ENCODE measurements at regions not wholly inside any gene's neighbourhood (a gene's known extent, or its start where the extent isn't known, plus 50 kb on each side); places are given as distances from the start of the nearest gene placed in this dataset.

DNA sequence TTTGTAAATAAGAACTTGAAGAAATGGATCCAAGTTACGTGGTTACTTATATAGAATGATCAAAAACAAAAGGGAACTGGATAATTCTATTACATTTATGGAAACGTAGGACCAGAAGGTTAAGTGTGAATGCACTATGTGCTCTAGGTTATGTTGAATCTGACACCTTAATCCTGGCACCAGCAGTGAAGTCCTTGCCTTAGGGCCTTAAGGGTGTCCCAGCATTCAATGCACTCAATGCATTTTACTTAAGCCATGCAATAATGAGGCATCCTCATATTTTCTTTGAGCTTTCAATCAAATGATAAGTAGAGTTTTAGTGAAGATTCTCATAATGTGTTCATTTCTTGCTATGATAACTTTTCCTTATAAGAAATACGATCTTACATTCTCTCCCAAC is 178.3 kb upstream of the AGR3 start:
- TF ChIP-seq, protein P1, sequence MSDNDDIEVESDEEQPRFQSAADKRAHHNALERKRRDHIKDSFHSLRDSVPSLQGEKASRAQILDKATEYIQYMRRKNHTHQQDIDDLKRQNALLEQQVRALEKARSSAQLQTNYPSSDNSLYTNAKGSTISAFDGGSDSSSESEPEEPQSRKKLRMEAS (IDR thresholded peaks at IDR 0.05), result no peak
- TF ChIP-seq TEAD4 (IDR thresholded peaks at IDR 0.05) (no peak), NFIC (IDR thresholded peaks at IDR 0.05) (no peak), ZBTB7A (IDR thresholded peaks at IDR 0.05; ENCODE audit: low read depth) (no peak), TAF1 (IDR thresholded peaks at IDR 0.05; ENCODE audit: low read depth) (no peak), CREB1 (IDR thresholded peaks at IDR 0.05; ENCODE audit: low read depth) (no peak), EP300 (IDR thresholded peaks at IDR 0.05; ENCODE audit: borderline replicate concordance) (no peak), RAD21 (IDR thresholded peaks at IDR 0.05; ENCODE audit: low read depth) (no peak), EGR1 (IDR thresholded peaks at IDR 0.05) (no peak), CEBPB (IDR thresholded peaks at IDR 0.05) (no peak), YY1 (IDR thresholded peaks at IDR 0.05; ENCODE audit: low read depth) (no peak), TCF12 (IDR thresholded peaks at IDR 0.05; ENCODE audit: low read depth) (no peak), FOXM1 (IDR thresholded peaks at IDR 0.05; ENCODE audit: borderline replicate concordance, low read depth) (no peak)
- TF ChIP-seq, protein P2, sequence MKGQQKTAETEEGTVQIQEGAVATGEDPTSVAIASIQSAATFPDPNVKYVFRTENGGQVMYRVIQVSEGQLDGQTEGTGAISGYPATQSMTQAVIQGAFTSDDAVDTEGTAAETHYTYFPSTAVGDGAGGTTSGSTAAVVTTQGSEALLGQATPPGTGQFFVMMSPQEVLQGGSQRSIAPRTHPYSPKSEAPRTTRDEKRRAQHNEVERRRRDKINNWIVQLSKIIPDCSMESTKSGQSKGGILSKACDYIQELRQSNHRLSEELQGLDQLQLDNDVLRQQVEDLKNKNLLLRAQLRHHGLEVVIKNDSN (IDR thresholded peaks at IDR 0.05), result no peak
- TF ChIP-seq, protein P3, sequence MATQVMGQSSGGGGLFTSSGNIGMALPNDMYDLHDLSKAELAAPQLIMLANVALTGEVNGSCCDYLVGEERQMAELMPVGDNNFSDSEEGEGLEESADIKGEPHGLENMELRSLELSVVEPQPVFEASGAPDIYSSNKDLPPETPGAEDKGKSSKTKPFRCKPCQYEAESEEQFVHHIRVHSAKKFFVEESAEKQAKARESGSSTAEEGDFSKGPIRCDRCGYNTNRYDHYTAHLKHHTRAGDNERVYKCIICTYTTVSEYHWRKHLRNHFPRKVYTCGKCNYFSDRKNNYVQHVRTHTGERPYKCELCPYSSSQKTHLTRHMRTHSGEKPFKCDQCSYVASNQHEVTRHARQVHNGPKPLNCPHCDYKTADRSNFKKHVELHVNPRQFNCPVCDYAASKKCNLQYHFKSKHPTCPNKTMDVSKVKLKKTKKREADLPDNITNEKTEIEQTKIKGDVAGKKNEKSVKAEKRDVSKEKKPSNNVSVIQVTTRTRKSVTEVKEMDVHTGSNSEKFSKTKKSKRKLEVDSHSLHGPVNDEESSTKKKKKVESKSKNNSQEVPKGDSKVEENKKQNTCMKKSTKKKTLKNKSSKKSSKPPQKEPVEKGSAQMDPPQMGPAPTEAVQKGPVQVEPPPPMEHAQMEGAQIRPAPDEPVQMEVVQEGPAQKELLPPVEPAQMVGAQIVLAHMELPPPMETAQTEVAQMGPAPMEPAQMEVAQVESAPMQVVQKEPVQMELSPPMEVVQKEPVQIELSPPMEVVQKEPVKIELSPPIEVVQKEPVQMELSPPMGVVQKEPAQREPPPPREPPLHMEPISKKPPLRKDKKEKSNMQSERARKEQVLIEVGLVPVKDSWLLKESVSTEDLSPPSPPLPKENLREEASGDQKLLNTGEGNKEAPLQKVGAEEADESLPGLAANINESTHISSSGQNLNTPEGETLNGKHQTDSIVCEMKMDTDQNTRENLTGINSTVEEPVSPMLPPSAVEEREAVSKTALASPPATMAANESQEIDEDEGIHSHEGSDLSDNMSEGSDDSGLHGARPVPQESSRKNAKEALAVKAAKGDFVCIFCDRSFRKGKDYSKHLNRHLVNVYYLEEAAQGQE (IDR thresholded peaks at IDR 0.05; ENCODE audit: low read depth), result no peak

DNA sequence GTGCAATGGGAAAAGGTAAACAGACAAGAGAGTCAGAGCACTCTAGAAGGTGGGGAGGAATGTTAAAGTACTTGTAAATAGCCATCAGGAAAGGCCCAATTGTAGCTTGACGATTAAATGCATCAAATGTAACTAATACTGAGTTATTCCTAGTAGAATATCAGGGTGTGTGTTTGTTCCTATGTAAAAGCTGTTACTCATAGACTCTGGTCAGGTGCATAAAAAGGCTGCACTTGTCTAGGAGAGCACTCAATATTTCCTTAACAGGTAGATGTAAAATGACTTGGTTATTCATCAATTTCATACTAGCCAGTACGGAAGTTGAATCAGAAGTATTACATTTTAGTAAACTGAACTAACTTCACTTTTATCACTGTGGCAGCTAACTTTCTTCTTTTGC is 179.7 kb upstream of the AGR3 start:
- TF ChIP-seq FOXM1 (IDR thresholded peaks at IDR 0.05; ENCODE audit: borderline replicate concordance, low read depth), result no peak
- no peak for TF ChIP-seq ZBTB7A (IDR thresholded peaks at IDR 0.05; ENCODE audit: low read depth)
- no peak for TF ChIP-seq YY1 (IDR thresholded peaks at IDR 0.05; ENCODE audit: low read depth)
- TF ChIP-seq, protein P3 (IDR thresholded peaks at IDR 0.05; ENCODE audit: low read depth), result no peak

DNA sequence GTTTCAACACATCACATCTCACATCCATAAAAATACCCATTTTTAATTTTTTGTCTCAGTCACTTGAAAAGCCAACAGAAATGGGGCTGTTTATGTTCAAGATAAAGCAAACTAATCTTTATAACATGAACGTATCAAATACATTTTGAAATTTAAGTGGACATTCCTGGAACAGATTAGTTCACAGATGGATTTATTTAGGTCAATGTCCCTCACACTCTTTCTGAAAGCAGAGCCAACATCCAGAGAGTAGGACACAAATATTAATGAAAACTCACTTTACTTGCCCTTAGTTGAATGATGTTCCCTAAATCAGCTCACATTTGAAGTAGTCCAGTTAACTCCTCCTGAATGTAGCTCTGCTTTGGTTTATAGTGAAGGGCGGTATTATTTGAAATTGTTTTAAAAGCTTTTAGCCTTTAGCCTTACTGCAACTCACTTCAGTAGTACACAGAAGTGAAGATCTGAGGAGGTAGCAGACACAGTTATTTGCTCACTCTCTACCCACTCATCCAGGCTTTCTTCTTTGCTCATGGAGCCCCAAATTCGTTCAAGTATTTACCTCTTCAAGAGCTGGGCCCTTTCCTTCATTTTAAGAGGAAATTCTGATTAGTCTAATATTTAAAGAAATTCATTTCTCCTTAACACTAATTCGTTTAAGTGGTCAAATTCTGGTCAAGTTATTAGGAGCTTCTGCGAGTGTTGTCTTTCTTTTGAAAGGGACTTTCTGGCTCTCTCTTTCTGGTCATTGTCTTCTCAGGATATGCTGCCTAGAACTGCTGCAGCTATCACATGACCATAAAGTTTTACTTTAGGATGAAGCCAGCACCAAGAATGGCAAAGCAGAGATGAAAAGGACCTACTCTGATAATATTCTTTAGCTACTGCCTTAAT is 180.6 kb upstream of the AGR3 start:
- TF ChIP-seq YY1 (IDR thresholded peaks at IDR 0.05; ENCODE audit: low read depth), result no peak
- no peak for TF ChIP-seq FOXM1 (IDR thresholded peaks at IDR 0.05; ENCODE audit: borderline replicate concordance, low read depth)
- no peak for TF ChIP-seq TEAD4 (IDR thresholded peaks at IDR 0.05)
- no peak for TF ChIP-seq CEBPB (IDR thresholded peaks at IDR 0.05)
- TF ChIP-seq, protein P1 (IDR thresholded peaks at IDR 0.05), result no peak
- TF ChIP-seq EP300 (IDR thresholded peaks at IDR 0.05; ENCODE audit: borderline replicate concordance), result no peak
- TF ChIP-seq, protein P2 (IDR thresholded peaks at IDR 0.05), result no peak

DNA sequence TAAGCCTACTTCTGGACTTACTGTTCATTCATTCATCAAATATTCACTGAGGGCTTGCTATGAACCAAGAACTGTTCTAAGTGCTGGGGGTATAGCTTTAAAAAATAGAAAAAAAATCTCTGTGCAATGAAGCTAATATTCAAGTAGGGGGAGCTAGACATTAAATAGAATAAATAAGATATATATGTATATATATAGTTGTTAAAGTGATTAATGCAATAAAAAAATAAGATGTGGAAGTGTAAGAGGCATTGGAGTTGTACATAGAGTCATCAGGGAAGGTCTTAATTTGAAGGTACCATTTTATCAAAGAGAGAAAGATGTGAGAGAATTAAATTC is 181.2 kb upstream of the AGR3 start:
- TF ChIP-seq, protein P2 (IDR thresholded peaks at IDR 0.05), result no peak
- TF ChIP-seq, protein P3 (IDR thresholded peaks at IDR 0.05; ENCODE audit: low read depth), result no peak
- no peak for TF ChIP-seq CREB1 (IDR thresholded peaks at IDR 0.05; ENCODE audit: low read depth)
- TF ChIP-seq NFIC (IDR thresholded peaks at IDR 0.05), result no peak
- no peak for TF ChIP-seq FOXM1 (IDR thresholded peaks at IDR 0.05; ENCODE audit: borderline replicate concordance, low read depth)
- no peak for TF ChIP-seq YY1 (IDR thresholded peaks at IDR 0.05; ENCODE audit: low read depth)
- no peak for TF ChIP-seq TEAD4 (IDR thresholded peaks at IDR 0.05)
- TF ChIP-seq EGR1 (IDR thresholded peaks at IDR 0.05), result no peak
- TF ChIP-seq TAF1 (IDR thresholded peaks at IDR 0.05; ENCODE audit: low read depth), result no peak
- no peak for TF ChIP-seq RAD21 (IDR thresholded peaks at IDR 0.05; ENCODE audit: low read depth)
- TF ChIP-seq, protein P1 (IDR thresholded peaks at IDR 0.05), result no peak

Data from Ishikawa (cell line).